Caco-2 (cell line): ENCODE measurements at regions not wholly inside any gene's neighbourhood (a gene's known extent, or its start where the extent isn't known, plus 50 kb on each side); places are given as distances from the start of the nearest gene placed in this dataset.
"Not testable (repeated sequence)": the region's sequence is repeated elsewhere in the genome, so short reads cannot be mapped to it uniquely, and the experiment has no call there.

Experiments
- BruUV-seq: library from RNA; stranded (reverse); fragments of 400-500 nt; replicated peaks from 2 replicates; lab custom pipeline; 2021; lab: Mats Ljungman, UMichigan
- CTCF ChIA-PET: fragments of 300-600 bp; sonication (Branson Sonifier 250); formaldehyde crosslinking; loops from one replicate; lab custom pipeline; 2022; ENCODE audit warnings: antibody characterized with exemption; lab: Charles Lee
- POLR2A ChIA-PET: fragments of 300-600 bp; sonication (Branson Sonifier 250); formaldehyde crosslinking; loops from one replicate; lab custom pipeline; 2022; ENCODE audit warnings: antibody characterized with exemption; lab: Charles Lee
- DNase-seq, 2 experiments: peaks; one replicate each; pipeline versions ENCODE4 v3.0.0 to v3.0.0-alpha.2; 2020 to 2022
- H3K27me3 ChIP-seq: replicated peaks from 2 replicates; pipeline ENCODE4 v1.6.0; 2011; ENCODE audit warnings: low read length; ENCODE audit not compliant: control insufficient read depth, insufficient read depth
- H3K36me3 ChIP-seq: 2 replicates; pipeline ENCODE4 v1.5.1; 2011; ENCODE audit warnings: low read length; ENCODE audit not compliant: control insufficient read depth, insufficient read depth
- H3K4me1 ChIP-seq: fragments of 250-450 bp; sonication (Bioruptor Pico); 2 replicates; pipeline ENCODE4 v1.5.1; 2020; ENCODE audit warnings: mild to moderate bottlenecking
- H3K4me3 ChIP-seq: 2 replicates; pipeline ENCODE4 v1.5.1; 2011; ENCODE audit warnings: low read depth, mild to moderate bottlenecking, control low read depth, low read length
- H3K9me3 ChIP-seq: fragments of 250-450 bp; sonication (Bioruptor Pico); 2 replicates; pipeline ENCODE4 v1.5.1; 2020; ENCODE audit warnings: mild to moderate bottlenecking, moderate library complexity
- H3K27ac Mint-ChIP-seq: one replicate; pipeline ENCODE4 v1.8.0; 2022; ENCODE audit warnings: mixed read lengths; ENCODE audit not compliant: unreplicated experiment
- H3K27me3 Mint-ChIP-seq: one replicate; pipeline ENCODE4 v1.8.0; 2022; ENCODE audit warnings: mixed read lengths; ENCODE audit not compliant: insufficient read depth, unreplicated experiment
- H3K36me3 Mint-ChIP-seq: one replicate; pipeline ENCODE4 v1.8.0; 2022; ENCODE audit warnings: mild to moderate bottlenecking, mixed read lengths; ENCODE audit not compliant: insufficient read depth, unreplicated experiment
- H3K4me1 Mint-ChIP-seq: one replicate; pipeline ENCODE4 v1.8.0; 2022; ENCODE audit warnings: low read depth, mixed read lengths; ENCODE audit not compliant: unreplicated experiment
- H3K4me3 Mint-ChIP-seq: one replicate; pipeline ENCODE4 v1.8.0; 2022; ENCODE audit warnings: mild to moderate bottlenecking, moderate library complexity, mixed read lengths; ENCODE audit not compliant: unreplicated experiment
- H3K9me3 Mint-ChIP-seq: one replicate; pipeline ENCODE4 v1.8.0; 2022; ENCODE audit warnings: mixed read lengths; ENCODE audit not compliant: unreplicated experiment
- CTCF ChIP-seq, 2 experiments: fragments of 200-600 bp in 1 of 2; IDR thresholded peaks; 1 replicate in 1 of 2; 2 replicates in 1 of 2; pipeline versions ENCODE4 v1.5.1 to v1.8.0; 2011 to 2022; ENCODE audit warnings: antibody characterized with exemption in 1 of 2, control low read depth in 1 of 2, inconsistent platforms in 1 of 2, low read depth in 1 of 2, low read length in 1 of 2, mild to moderate bottlenecking in 1 of 2, moderate library complexity in 1 of 2; ENCODE audit not compliant: insufficient read depth in 1 of 2, severe bottlenecking in 1 of 2, unreplicated experiment in 1 of 2
- intact Hi-C: fragments of 100-400 bp; cut with micrococcal nuclease; formaldehyde crosslinking; loops from one replicate; pipeline ENCODE4 v1.10.0; 2022; ENCODE audit not compliant: unreplicated experiment

DNA sequence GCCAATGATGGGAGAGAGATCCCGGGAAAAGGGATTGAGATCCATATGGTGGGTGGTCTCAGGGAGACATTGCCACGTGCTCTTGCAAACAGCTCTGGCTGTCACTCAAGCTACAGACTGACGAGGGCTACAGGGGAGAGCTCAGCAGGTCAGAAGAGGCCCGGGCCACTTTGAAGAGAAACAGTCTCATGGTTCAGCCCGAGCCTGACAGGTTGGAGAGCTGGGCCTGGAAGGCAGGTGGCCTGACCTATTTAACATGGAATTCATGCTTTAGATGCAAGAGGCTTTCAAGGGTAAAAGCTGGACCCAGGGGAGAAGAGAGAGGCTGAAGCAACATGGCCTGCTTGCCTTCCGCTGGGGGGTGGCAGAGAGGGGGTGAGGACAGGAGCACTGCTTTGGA, 81.0 kb upstream of the BRD7 start:
- intact Hi-C loops: no loop called here
- no TSS peak for BruUV-seq
- H3K4me1 Mint-ChIP-seq: peaks cover 6% of the 10 kb centered on the region
- Histone ChIP-seq H3K4me3 (no peak overlapping the region), H3K36me3 (no peaks in the 10 kb centered on the region), H3K9me3 (no peaks in the 10 kb centered on the region), H3K4me1 (no peaks in the 10 kb centered on the region), H3K27me3 (no peaks in the 10 kb centered on the region)
- ChIA-PET POLR2A (no interaction called here), CTCF (no interaction called here)
- H3K9me3 Mint-ChIP-seq: peaks cover 1% of the 10 kb centered on the region
- H3K27me3 Mint-ChIP-seq: no peaks in the 10 kb centered on the region
- no peak for TF ChIP-seq CTCF (IDR thresholded peaks at IDR 0.05; ENCODE audit: insufficient read depth in 1 of 2, low read depth in 1 of 2, low read length in 1 of 2, severe bottlenecking in 1 of 2, unreplicated experiment in 1 of 2)
- no peak overlapping the region for H3K27ac Mint-ChIP-seq
- peak in 1 of 2 experiments; percentile 19 for DNase-seq
- no peaks in the 10 kb centered on the region for H3K36me3 Mint-ChIP-seq
- H3K4me3 Mint-ChIP-seq: no peak overlapping the region

- H3K4me3 ChIP-seq: no peak overlapping the region
- Mint-ChIP-seq H3K4me1 (peaks cover 6% of the 10 kb centered on the region), H3K36me3 (no peaks in the 10 kb centered on the region), H3K27ac (no peak overlapping the region), H3K4me3 (no peak overlapping the region), H3K27me3 (no peaks in the 10 kb centered on the region), H3K9me3 (peaks cover 9% of the 10 kb centered on the region)
- H3K27me3 ChIP-seq: no peaks in the 10 kb centered on the region
- TF ChIP-seq CTCF (IDR thresholded peaks at IDR 0.05; ENCODE audit: insufficient read depth in 1 of 2, low read depth in 1 of 2, low read length in 1 of 2, severe bottlenecking in 1 of 2, unreplicated experiment in 1 of 2): no peak
- H3K36me3 ChIP-seq: no peaks in the 10 kb centered on the region
- H3K4me1 ChIP-seq: no peaks in the 10 kb centered on the region
- intact Hi-C loops: no loop called here
- H3K9me3 ChIP-seq: no peaks in the 10 kb centered on the region
- no TSS peak for BruUV-seq
- CTCF ChIA-PET: interaction anchor here (0.7 kb wide), 1 partner anchor 75 kb away, joined by 4 read pairs; no protein-coding TSS in a partner anchor
- POLR2A ChIA-PET: no interaction called here
- peak in 1 of 2 experiments; percentile 9 for DNase-seq
These were observed 80.2 kb upstream of the BRD7 start for GRCh38 chr16:50448981-50449380.

DNA sequence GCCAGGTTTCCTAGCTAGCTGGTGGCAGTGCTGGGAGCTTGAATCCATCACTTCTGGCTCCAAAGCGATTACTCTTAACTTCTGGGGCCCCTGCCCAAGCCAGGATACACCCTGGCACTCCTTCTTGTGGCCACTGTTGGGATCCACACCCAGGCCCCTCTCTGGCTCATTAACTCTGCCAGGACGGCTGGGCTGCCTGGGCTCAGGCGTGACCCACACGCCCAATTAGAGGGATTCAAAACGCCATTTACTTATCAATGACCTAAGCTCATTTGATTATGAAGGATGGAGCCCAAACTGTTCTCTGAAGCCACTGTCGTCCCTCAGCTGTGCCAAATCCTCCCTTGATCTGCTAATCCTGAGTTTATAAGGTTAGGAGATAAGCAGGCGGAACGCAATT, 79.7 kb upstream of the BRD7 start:
- H3K9me3 Mint-ChIP-seq: peaks cover 14% of the 10 kb centered on the region
- peak; percentile 38 to 42 for DNase-seq
- CTCF ChIA-PET: interaction anchor here (0.7 kb wide), 1 partner anchor 75 kb away, joined by 4 read pairs; no protein-coding TSS in a partner anchor

GRCh38 chr16:50447386-50447785, 78.6 kb upstream of the BRD7 start:
- H3K36me3 ChIP-seq, H3K4me1 ChIP-seq, H3K4me3 Mint-ChIP-seq, H3K4me3 ChIP-seq, CTCF ChIA-PET, H3K27me3 ChIP-seq, H3K27me3 Mint-ChIP-seq, POLR2A ChIA-PET, H3K9me3 ChIP-seq, BruUV-seq, intact Hi-C loops, H3K27ac Mint-ChIP-seq, H3K36me3 Mint-ChIP-seq, H3K4me1 Mint-ChIP-seq: not testable (repeated sequence)
- peaks cover 16% of the 10 kb centered on the region for H3K9me3 Mint-ChIP-seq
- peak in 1 of 2 experiments; percentile 23 for DNase-seq

More for the DNA sequence above, 79.7 kb upstream of the BRD7 start:
- Histone ChIP-seq H3K4me1 (no peaks in the 10 kb centered on the region), H3K36me3 (no peaks in the 10 kb centered on the region), H3K4me3 (no peak overlapping the region), H3K27me3 (no peaks in the 10 kb centered on the region), H3K9me3 (no peaks in the 10 kb centered on the region; the same call in 1 of the 2 replicates)
- H3K27me3 Mint-ChIP-seq: no peaks in the 10 kb centered on the region
- H3K36me3 Mint-ChIP-seq: no peaks in the 10 kb centered on the region
- intact Hi-C loops: no loop called here
- no peak overlapping the region for H3K27ac Mint-ChIP-seq
- BruUV-seq: no TSS peak
- POLR2A ChIA-PET: no interaction called here
- no peak overlapping the region for H3K4me3 Mint-ChIP-seq
- H3K4me1 Mint-ChIP-seq: peaks cover 6% of the 10 kb centered on the region
- TF ChIP-seq CTCF (IDR thresholded peaks at IDR 0.05; ENCODE audit: insufficient read depth in 1 of 2, low read depth in 1 of 2, low read length in 1 of 2, severe bottlenecking in 1 of 2, unreplicated experiment in 1 of 2): peak; percentile 19 to 40
